ENCODE measurements at regions not wholly inside any gene's neighbourhood (a gene's known extent, or its start where the extent isn't known, plus 50 kb on each side); places are given as distances from the start of the nearest gene placed in this dataset.

DNA sequence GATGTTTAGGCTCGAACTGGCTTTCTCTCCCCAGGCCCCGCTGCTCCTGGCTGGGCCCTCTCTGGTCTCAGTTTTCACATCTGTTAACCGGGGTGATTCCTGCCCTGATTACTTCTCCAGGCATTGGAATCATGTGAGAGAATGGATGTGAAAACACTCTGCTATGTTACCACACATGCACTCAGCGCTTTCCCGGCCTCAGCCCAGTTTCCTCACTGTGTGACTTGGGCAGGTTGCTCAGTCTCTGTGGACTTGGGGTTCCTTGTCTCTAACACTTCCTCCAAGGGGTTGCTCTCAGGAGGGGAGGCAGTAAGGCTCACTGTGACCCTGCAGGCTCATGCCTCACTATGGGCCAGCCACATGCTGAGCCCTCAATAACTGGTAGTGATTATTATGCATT is 230.4 kb upstream of the HS6ST1 start:
- no peaks in the 10 kb centered on the region for H3K27me3 ChIP-seq
- no peaks in the 10 kb centered on the region for H3K9me3 ChIP-seq
- H3K36me3 ChIP-seq (ENCODE audit: low read depth, missing control alignments) = no peaks in the 10 kb centered on the region
- TF ChIP-seq, protein P1, sequence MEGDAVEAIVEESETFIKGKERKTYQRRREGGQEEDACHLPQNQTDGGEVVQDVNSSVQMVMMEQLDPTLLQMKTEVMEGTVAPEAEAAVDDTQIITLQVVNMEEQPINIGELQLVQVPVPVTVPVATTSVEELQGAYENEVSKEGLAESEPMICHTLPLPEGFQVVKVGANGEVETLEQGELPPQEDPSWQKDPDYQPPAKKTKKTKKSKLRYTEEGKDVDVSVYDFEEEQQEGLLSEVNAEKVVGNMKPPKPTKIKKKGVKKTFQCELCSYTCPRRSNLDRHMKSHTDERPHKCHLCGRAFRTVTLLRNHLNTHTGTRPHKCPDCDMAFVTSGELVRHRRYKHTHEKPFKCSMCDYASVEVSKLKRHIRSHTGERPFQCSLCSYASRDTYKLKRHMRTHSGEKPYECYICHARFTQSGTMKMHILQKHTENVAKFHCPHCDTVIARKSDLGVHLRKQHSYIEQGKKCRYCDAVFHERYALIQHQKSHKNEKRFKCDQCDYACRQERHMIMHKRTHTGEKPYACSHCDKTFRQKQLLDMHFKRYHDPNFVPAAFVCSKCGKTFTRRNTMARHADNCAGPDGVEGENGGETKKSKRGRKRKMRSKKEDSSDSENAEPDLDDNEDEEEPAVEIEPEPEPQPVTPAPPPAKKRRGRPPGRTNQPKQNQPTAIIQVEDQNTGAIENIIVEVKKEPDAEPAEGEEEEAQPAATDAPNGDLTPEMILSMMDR (IDR thresholded peaks at IDR 0.05) = no peak
- TF ChIP-seq POLR2A (IDR thresholded peaks at IDR 0.05) = no peak
- no peaks in the 10 kb centered on the region for H3K4me1 ChIP-seq
- DNase-seq = no peak
- H3K4me3 ChIP-seq = no peak overlapping the region
- 96 to 98% methylated on average over 5 of the region's 5 CpGs for WGBS, 2 donors
- no peak overlapping the region for H3K27ac ChIP-seq
- intact Hi-C loops (cut with DNase I; ENCODE audit: low total_unique reads) = no loop called here

DNA sequence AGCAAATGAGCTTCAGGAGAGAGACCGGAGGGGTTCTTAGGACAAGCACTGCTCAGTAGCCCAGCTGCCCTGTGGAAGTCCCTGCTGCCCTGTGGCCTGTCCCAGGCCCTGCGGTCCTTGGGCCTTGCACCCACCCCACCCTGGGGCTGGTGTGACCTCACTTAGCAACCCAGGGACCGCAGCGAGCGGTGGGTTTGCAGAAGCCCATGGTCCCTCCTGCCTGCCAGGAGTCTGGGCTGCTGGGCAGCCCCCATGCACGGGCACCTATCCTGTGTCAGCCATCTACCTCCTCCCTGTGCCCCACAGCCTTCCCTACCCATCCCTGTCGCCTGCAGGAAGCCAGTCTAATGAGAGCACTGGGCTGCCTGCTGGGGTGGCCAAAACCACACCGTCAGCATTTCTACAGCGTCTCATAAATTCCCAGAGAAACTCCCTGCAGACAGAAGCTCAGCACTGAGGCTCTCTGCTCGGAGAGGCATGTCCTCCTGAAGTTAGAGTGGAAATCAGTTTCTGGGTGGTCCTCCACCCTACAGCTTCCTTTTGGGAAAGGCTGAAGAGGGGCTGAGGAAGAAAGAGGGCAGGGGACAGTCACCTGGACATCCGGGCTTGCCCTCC is 231.1 kb upstream of the HS6ST1 start:
- no peak overlapping the region for H3K27ac ChIP-seq
- no peaks in the 10 kb centered on the region for H3K4me1 ChIP-seq
- H3K36me3 ChIP-seq (ENCODE audit: low read depth, missing control alignments) = no peaks in the 10 kb centered on the region
- TF ChIP-seq POLR2A (IDR thresholded peaks at IDR 0.05) = no peak
- TF ChIP-seq, protein P1 (IDR thresholded peaks at IDR 0.05) = no peak
- intact Hi-C loops (cut with DNase I; ENCODE audit: low total_unique reads) = no loop called here
- H3K4me3 ChIP-seq = no peak overlapping the region
- 44 to 84% methylated on average over 4 to 11 of the region's 11 CpGs for WGBS, 2 donors
- DNase-seq = no peak
- H3K9me3 ChIP-seq = no peaks in the 10 kb centered on the region
- no peaks in the 10 kb centered on the region for H3K27me3 ChIP-seq

DNA sequence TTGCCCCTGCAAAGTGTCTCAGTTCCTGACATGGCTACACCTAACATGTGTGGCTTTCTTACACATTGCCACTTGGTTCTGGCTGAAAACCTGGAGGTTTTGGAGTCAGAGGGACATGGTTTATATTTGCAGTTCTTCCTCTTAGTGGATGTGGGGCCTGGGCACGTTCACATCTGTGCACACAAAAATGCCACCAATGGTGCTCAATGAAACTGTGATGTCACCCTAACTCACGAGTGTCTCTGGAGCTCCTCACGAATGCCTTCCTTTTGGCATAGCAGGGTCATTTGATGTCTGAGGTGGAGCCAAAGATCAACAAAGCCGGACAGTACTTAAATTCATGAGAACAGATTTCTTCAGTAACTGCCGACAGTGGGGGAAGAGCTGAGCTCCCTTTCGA is 231.7 kb upstream of the HS6ST1 start:
- no peaks in the 10 kb centered on the region for H3K27me3 ChIP-seq
- no peak overlapping the region for H3K4me3 ChIP-seq
- 81 to 82% methylated on average over 6 of the region's 6 CpGs for whole genome bisulfite sequencing, 2 donors
- no peaks in the 10 kb centered on the region for H3K9me3 ChIP-seq
- no peaks in the 10 kb centered on the region for H3K4me1 ChIP-seq
- H3K27ac ChIP-seq = no peak overlapping the region
- no peak for TF ChIP-seq POLR2A (IDR thresholded peaks at IDR 0.05)
- TF ChIP-seq, protein P1 (IDR thresholded peaks at IDR 0.05) = no peak
- no peak for DNase-seq
- no peaks in the 10 kb centered on the region for H3K36me3 ChIP-seq (ENCODE audit: low read depth, missing control alignments)
- intact Hi-C loops (cut with DNase I; ENCODE audit: low total_unique reads) = no loop called here

DNA sequence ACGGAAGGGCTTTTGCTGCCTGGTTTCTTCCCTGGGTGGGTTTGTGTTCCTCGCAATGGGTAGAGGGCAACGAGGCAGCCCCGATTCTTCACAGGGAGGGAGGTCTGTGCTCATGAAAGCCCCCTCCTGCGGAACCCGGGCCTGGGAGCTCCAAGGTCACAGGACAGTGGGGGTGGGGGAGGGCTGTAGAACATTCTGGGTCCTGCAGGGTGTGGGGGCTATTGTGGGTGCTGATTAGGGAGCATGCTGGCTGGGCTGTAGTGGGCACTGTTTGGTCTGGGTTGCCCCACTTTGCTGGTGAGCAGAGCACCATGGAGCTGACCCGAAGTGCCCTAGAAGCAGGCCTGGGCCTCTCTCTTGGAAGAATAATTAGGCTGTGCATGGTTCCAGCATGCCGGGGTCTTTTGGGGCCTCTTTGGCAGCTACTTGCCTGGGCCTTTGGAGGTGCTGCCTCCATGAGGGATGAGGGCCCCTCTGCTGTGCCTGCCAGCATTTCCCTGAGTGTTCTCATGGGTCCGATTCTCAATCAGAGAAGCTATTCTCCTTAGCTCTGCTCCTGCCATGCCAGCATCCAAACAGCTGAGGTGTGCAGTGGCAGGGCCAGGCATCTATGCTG is 232.2 kb upstream of the HS6ST1 start:
- TF ChIP-seq POLR2A (IDR thresholded peaks at IDR 0.05) = no peak
- TF ChIP-seq, protein P1 (IDR thresholded peaks at IDR 0.05) = no peak
- H3K9me3 ChIP-seq = no peaks in the 10 kb centered on the region
- H3K4me3 ChIP-seq = no peak overlapping the region
- intact Hi-C loops (cut with DNase I; ENCODE audit: low total_unique reads) = no loop called here
- H3K4me1 ChIP-seq = no peaks in the 10 kb centered on the region
- WGBS, 2 donors = 93 to 96% methylated on average over 4 to 9 of the region's 9 CpGs
- no peaks in the 10 kb centered on the region for H3K27me3 ChIP-seq
- DNase-seq = no peak
- no peak overlapping the region for H3K27ac ChIP-seq
- no peaks in the 10 kb centered on the region for H3K36me3 ChIP-seq (ENCODE audit: low read depth, missing control alignments)

DNA sequence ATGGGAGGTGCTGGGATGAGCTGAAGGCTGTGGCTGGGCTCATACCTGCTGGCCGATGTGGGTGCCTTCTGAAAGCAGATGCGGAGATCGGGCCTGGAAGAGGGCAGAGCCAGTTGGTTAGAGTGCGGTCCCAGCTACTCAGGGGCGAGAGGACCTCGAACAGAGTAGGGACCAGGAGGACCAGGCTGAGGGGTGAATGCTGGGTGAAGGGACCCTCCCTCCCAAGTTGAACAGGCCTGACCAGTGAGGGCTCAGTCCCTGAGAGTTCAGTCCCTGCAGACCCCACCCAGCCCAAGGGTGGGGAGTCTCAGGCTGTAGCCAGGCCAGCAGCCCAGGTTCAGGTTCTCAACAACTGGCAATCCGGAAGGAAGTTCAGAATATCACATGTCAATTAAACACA is 232.8 kb upstream of the HS6ST1 start:
- H3K4me3 ChIP-seq = no peak overlapping the region
- no peak overlapping the region for H3K27ac ChIP-seq
- intact Hi-C loops (cut with DNase I; ENCODE audit: low total_unique reads) = no loop called here
- whole genome bisulfite sequencing, 2 donors = 97% methylated on average over 5 to 7 of the region's 7 CpGs
- no peaks in the 10 kb centered on the region for H3K27me3 ChIP-seq
- no peaks in the 10 kb centered on the region for H3K9me3 ChIP-seq
- DNase-seq = no peak
- TF ChIP-seq, protein P1 (IDR thresholded peaks at IDR 0.05) = no peak
- TF ChIP-seq POLR2A (IDR thresholded peaks at IDR 0.05) = no peak
- no peaks in the 10 kb centered on the region for H3K36me3 ChIP-seq (ENCODE audit: low read depth, missing control alignments)
- no peaks in the 10 kb centered on the region for H3K4me1 ChIP-seq

All from testis (tissue), 2 donors.